Astrocyte (in vitro differentiated cells and primary cell): ENCODE measurements at regions not wholly inside any gene's neighbourhood (a gene's known extent, or its start where the extent isn't known, plus 50 kb on each side); places are given as distances from the start of the nearest gene placed in this dataset.

Experiments used
- DNase-seq: peaks from one replicate; pipeline ENCODE4 v3.0.0-alpha.2; 2010; ENCODE audit warnings: low read depth
- FAIRE-seq: peaks from 2 replicates; lab custom pipeline; 2011; peaks lifted over from hg19 to GRCh38; lab: Jason Lieb, UNC
- H2AFZ ChIP-seq: 2 replicates; pipeline ENCODE4 v1.6.0; 2012; ENCODE audit warnings: low read depth, low read length, inconsistent platforms
- H3K27ac ChIP-seq: 2 replicates; pipeline ENCODE4 v1.5.1; 2011; ENCODE audit warnings: low read depth, low read length, inconsistent platforms
- H3K27me3 ChIP-seq: 2 replicates; pipeline ENCODE4 v1.6.0; 2011; ENCODE audit warnings: low read length, inconsistent platforms; ENCODE audit not compliant: insufficient read depth
- H3K36me3 ChIP-seq: 2 replicates; pipeline ENCODE4 v1.5.1; 2011; ENCODE audit warnings: low read length, inconsistent platforms; ENCODE audit not compliant: insufficient read depth
- H3K4me1 ChIP-seq: 2 replicates; pipeline ENCODE4 v1.5.1; 2011; ENCODE audit warnings: low read length, inconsistent platforms; ENCODE audit not compliant: insufficient read depth
- H3K4me2 ChIP-seq: 2 replicates; pipeline ENCODE4 v1.6.0; 2012; ENCODE audit warnings: low read length, inconsistent platforms
- H3K4me3 ChIP-seq: 2 replicates; pipeline ENCODE4 v1.5.1; 2011; ENCODE audit warnings: low read depth, mild to moderate bottlenecking, low read length, inconsistent platforms; ENCODE audit not compliant: insufficient read depth
- H3K79me2 ChIP-seq: 2 replicates; pipeline ENCODE4 v1.6.0; 2012; ENCODE audit warnings: mild to moderate bottlenecking, low read length, inconsistent platforms; ENCODE audit not compliant: insufficient read depth
- H3K9ac ChIP-seq: 2 replicates; pipeline ENCODE4 v1.6.0; 2012; ENCODE audit warnings: mild to moderate bottlenecking, low read length, inconsistent platforms
- H3K9me3 ChIP-seq: 2 replicates; pipeline ENCODE4 v1.5.1; 2012; ENCODE audit warnings: low read depth, mild to moderate bottlenecking, low read length, inconsistent platforms; ENCODE audit not compliant: insufficient read depth
- H4K20me1 ChIP-seq: 2 replicates; pipeline ENCODE4 v1.6.0; 2012; ENCODE audit warnings: low read length, inconsistent platforms; ENCODE audit not compliant: insufficient read depth
- H3K27ac Mint-ChIP-seq: one replicate; pipeline ENCODE4 v1.8.0; 2021; ENCODE audit warnings: mild to moderate bottlenecking, mixed read lengths; ENCODE audit not compliant: unreplicated experiment
- H3K27me3 Mint-ChIP-seq: one replicate; pipeline ENCODE4 v1.8.0; 2021; ENCODE audit warnings: low read depth, mixed read lengths; ENCODE audit not compliant: unreplicated experiment
- H3K36me3 Mint-ChIP-seq: one replicate; pipeline ENCODE4 v1.8.0; 2021; ENCODE audit warnings: low read depth, mixed read lengths; ENCODE audit not compliant: unreplicated experiment
- H3K4me1 Mint-ChIP-seq: one replicate; pipeline ENCODE4 v1.8.0; 2021; ENCODE audit warnings: low read depth, mixed read lengths; ENCODE audit not compliant: unreplicated experiment
- H3K4me3 Mint-ChIP-seq: one replicate; pipeline ENCODE4 v1.8.0; 2021; ENCODE audit warnings: mild to moderate bottlenecking, moderate library complexity, mixed read lengths; ENCODE audit not compliant: unreplicated experiment
- H3K9me3 Mint-ChIP-seq: one replicate; pipeline ENCODE4 v1.8.0; 2021; ENCODE audit warnings: mild to moderate bottlenecking, mixed read lengths; ENCODE audit not compliant: unreplicated experiment
- EZH2 ChIP-seq: IDR thresholded peaks from 2 replicates; pipeline ENCODE4 v1.6.1; 2012; ENCODE audit warnings: mild to moderate bottlenecking, low read length, inconsistent platforms; ENCODE audit not compliant: insufficient read depth
- TF ChIP-seq, protein P1 (sequence below): IDR thresholded peaks from 2 replicates; pipeline ENCODE4 v1.5.1; 2011; ENCODE audit warnings: low read depth, mild to moderate bottlenecking, inconsistent platforms, low read length, moderate library complexity; ENCODE audit not compliant: insufficient read depth

DNA sequence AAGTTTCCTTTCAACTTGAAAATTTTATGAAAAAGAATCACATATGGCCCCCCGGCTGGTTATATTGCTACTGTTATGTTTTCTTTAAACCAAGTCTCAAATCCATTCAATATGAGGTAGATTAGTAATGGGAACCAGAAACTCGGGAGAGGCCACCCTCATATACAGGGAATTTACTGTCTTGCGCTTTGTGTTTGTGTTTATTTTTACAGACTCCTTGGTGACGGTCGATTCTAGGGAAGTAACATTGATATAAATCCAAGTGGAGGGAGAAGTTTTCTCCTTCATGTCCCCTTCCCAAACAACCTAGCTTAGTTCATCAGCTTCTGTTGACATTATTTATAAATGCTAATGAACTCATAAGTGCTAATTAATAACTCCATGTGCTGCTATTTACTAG lies 163.5 kb upstream of the LMO4 start:
- no peaks in the 10 kb centered on the region for H3K27me3 ChIP-seq
- no peaks in the 10 kb centered on the region for H3K79me2 ChIP-seq
- Mint-ChIP-seq H3K9me3 (peaks cover 2% of the 10 kb centered on the region), H3K36me3 (no peaks in the 10 kb centered on the region), H3K4me3 (no peak overlapping the region), H3K27ac (no peak overlapping the region), H3K27me3 (peaks cover 3% of the 10 kb centered on the region), H3K4me1 (peaks cover 11% of the 10 kb centered on the region)
- no peaks in the 10 kb centered on the region for H3K36me3 ChIP-seq
- H2AFZ ChIP-seq, result no peak overlapping the region
- H3K9ac ChIP-seq, result no peak overlapping the region
- H3K27ac ChIP-seq, result no peak overlapping the region
- FAIRE-seq (no peak), DNase-seq (no peak)
- no peak overlapping the region for H3K4me3 ChIP-seq
- no peaks in the 10 kb centered on the region for H3K9me3 ChIP-seq
- H4K20me1 ChIP-seq, result no peaks in the 10 kb centered on the region
- no peak for TF ChIP-seq EZH2
- TF ChIP-seq, protein P1, sequence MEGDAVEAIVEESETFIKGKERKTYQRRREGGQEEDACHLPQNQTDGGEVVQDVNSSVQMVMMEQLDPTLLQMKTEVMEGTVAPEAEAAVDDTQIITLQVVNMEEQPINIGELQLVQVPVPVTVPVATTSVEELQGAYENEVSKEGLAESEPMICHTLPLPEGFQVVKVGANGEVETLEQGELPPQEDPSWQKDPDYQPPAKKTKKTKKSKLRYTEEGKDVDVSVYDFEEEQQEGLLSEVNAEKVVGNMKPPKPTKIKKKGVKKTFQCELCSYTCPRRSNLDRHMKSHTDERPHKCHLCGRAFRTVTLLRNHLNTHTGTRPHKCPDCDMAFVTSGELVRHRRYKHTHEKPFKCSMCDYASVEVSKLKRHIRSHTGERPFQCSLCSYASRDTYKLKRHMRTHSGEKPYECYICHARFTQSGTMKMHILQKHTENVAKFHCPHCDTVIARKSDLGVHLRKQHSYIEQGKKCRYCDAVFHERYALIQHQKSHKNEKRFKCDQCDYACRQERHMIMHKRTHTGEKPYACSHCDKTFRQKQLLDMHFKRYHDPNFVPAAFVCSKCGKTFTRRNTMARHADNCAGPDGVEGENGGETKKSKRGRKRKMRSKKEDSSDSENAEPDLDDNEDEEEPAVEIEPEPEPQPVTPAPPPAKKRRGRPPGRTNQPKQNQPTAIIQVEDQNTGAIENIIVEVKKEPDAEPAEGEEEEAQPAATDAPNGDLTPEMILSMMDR, result no peak
- H3K4me2 ChIP-seq, result no peak overlapping the region
- no peaks in the 10 kb centered on the region for H3K4me1 ChIP-seq

DNA sequence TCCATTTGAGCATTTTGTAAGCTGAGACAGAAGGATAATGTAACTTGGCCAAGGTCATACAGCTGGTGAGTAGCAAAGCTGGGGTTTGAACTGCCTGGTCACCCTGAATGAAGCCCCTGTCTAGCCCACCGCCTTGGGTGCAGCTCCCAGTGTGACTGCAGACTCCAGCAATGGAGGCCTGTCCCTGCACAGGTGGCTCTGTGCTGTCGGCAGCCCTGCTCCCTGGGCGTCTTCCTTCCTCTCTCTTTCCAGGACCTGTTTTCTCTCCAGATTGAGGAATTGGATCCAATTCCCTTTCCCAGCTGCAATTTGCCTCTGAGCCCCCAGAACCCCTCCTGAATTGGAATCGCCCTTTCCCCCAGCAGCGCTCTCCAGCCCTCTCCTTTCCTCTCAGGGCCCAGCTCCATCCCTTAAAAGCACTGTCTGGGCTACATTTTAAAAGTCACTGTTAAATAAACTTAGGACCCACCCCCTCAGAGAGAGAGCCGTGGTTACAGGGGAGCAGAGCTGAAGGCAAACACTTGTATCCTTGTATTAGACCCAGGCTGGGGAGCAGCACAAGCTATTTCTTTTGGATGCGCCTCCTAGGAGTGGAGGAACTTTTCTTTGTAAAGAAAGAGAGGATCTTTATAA lies 161.4 kb upstream of the LMO4 start:
- Mint-ChIP-seq H3K9me3 (peaks cover 2% of the 10 kb centered on the region), H3K36me3 (no peaks in the 10 kb centered on the region)
- no peak overlapping the region for H2AFZ ChIP-seq

More for the DNA sequence above, 161.4 kb upstream of the LMO4 start:
- no peaks in the 10 kb centered on the region for H3K27me3 ChIP-seq
- no peaks in the 10 kb centered on the region for H3K79me2 ChIP-seq
- peaks cover 3% of the 10 kb centered on the region for H3K27me3 Mint-ChIP-seq
- DNase-seq (no peak), FAIRE-seq (no peak)
- H3K27ac ChIP-seq, result no peak overlapping the region
- H3K4me3 Mint-ChIP-seq, result no peak overlapping the region
- no peak overlapping the region for H3K4me2 ChIP-seq
- no peaks in the 10 kb centered on the region for H3K4me1 ChIP-seq
- TF ChIP-seq, protein P1, result no peak
- TF ChIP-seq EZH2, result no peak
- H3K9ac ChIP-seq, result no peak overlapping the region
- H3K9me3 ChIP-seq, result no peaks in the 10 kb centered on the region
- no peaks in the 10 kb centered on the region for H3K36me3 ChIP-seq
- no peak overlapping the region for H3K27ac Mint-ChIP-seq
- H4K20me1 ChIP-seq, result no peaks in the 10 kb centered on the region
- H3K4me1 Mint-ChIP-seq, result peaks cover 21% of the 10 kb centered on the region
- no peak overlapping the region for H3K4me3 ChIP-seq
